AG09319 (cell line): ENCODE measurements at regions not wholly inside any gene's neighbourhood (a gene's known extent, or its start where the extent isn't known, plus 50 kb on each side); places are given as distances from the start of the nearest gene placed in this dataset.

ENCODE experiments used
- DNase-seq: peaks from one replicate; pipeline ENCODE4 v3.0.0-alpha.2; 2010; ENCODE audit warnings: low read depth; ENCODE audit errors: extremely low read depth
- TF ChIP-seq, protein P1 (sequence below): IDR thresholded peaks from 2 replicates; pipeline ENCODE4 v1.5.1; 2011; ENCODE audit warnings: low read depth, mild to moderate bottlenecking, inconsistent platforms, low read length, moderate library complexity

DNA sequence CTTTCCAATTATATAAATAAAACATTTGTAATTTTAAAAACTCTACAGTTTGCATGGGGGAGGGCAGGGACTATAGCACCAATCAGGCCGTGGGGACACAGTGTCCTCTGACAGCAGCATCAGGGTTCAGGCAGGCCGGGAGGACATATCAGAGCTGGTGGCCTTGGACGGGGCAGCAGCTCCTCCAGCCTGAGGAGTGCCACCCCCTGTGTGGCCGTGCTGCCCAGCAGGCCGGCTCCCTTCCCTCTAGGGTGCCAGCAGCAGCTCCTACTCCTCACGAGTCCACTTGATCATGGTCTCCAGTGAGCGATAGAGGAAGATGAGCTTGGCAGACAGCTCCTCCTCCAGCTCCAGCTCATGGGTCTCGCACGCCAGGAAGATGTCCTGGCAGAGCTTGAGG lies 144.0 kb upstream of the PHACTR3 start:
- no peak for DNase-seq
- TF ChIP-seq, protein P1, sequence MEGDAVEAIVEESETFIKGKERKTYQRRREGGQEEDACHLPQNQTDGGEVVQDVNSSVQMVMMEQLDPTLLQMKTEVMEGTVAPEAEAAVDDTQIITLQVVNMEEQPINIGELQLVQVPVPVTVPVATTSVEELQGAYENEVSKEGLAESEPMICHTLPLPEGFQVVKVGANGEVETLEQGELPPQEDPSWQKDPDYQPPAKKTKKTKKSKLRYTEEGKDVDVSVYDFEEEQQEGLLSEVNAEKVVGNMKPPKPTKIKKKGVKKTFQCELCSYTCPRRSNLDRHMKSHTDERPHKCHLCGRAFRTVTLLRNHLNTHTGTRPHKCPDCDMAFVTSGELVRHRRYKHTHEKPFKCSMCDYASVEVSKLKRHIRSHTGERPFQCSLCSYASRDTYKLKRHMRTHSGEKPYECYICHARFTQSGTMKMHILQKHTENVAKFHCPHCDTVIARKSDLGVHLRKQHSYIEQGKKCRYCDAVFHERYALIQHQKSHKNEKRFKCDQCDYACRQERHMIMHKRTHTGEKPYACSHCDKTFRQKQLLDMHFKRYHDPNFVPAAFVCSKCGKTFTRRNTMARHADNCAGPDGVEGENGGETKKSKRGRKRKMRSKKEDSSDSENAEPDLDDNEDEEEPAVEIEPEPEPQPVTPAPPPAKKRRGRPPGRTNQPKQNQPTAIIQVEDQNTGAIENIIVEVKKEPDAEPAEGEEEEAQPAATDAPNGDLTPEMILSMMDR, result no peak

DNA sequence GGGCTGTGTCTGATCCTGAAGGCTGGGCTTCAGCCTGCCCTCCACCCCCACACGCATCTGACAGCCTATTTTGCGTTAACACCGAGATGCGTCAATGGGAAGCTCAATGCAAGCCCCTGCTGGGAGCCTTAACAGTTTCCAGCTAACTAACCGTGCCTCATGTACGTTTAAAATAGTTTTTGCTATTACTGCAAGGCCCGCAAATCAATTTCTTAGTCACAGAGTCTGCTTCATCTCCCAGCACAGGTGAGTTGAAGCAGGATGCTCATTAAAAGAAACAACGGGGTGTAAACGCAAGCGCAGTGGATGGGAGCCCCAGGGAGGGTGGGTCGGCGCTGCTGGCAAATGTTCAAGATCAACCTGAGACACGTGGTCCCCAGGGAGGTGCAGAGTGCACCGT lies 142.8 kb upstream of the PHACTR3 start:
- no peak for DNase-seq
- TF ChIP-seq, protein P1, result no peak

DNA sequence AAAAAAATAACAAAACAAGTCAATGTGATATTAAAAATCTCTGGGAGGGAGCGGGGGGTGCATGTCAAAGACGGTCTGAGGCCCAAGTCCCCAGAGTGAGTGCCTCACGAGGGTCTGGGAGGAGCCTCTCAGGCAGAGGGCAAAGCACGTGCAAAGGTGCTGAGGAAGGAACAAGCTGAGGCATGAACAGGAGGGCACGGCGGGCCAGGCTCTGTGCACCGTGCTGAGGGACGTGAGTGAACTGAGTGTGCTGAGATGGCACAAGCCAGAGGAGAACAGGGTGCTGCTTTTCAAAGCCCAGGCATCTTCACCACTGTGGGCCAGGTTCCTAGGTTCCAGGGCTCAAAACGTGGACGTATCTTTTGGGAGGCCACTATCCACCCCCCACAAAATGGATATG lies 142.1 kb upstream of the PHACTR3 start:
- TF ChIP-seq, protein P1, result no peak
- DNase-seq, result no peak

DNA sequence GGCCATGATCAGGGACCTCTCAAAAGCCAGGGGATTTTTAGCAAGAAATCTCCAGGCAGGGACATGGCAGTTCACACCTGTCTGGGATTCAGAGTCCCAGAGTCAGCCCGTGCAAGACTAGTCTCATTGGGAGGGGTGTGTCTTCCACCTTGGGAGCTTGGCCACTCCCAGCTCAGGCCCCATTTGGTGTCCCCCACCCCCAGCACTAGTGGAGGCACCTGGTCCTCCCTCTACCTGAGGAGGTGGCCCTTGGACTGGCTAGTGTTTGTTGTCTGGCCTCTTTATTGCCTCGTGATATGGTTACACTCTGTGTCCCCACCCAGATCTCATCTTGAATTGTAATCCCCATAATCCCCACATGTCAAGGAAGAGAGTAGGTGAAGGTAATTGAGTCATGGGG lies 140.8 kb upstream of the PHACTR3 start:
- no peak for DNase-seq

DNA sequence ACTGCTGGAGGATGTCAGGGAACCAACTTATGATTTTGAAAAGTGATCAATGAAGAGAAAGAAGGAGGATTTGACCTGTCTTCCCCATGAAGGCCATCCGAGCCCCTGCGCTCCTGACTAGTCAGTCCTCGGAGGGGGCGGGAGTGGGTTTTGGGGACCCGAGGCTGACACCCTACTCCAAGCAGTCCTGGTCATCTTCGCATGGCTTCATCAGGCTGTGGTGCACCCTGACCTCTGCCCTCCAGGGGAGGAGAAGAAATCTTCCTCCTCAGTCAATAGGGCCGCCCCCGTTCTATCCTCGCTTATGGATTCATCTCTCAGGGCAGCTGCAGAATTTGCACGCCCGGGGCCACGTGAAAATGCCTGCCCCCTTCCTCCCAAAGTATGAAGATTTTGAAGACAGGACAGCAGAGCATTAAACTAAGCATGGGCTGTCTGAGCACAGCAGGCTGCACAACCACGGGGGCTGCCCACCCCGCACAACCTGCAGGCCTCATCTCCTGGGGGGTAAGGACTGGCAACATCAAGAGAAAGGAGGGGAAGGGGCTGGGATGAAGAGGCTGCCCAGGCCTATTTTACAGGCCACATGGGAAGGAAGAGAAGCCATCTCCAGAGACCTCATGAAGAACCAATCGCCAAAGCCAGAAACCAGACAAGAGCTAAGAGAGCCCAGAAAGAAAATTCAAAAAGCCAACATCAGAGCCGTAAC lies 138.1 kb upstream of the PHACTR3 start:
- TF ChIP-seq, protein P1, result no peak
- no peak for DNase-seq

More for the DNA sequence above, 140.8 kb upstream of the PHACTR3 start:
- TF ChIP-seq, protein P1, result no peak

DNA sequence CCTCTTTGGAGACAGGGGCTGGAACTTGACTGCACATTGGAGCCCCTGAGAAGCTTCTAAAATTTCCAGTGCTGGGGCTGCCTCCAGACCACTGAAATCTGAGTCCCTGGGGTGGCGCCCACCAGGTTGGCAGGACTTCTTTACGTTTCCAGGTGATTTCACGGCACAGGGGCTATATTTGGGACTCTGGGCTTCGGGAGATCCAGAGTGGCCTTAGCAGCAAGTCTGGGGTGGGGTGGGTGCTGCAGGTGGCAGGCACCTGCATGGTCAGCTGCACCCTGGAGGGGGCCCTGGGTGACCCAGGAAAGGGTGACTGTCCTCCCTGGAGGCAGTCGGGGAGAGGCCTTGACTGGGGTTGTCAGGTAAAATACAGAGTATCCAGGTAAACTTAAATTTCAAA lies 135.5 kb upstream of the PHACTR3 start:
- DNase-seq, result no peak
- TF ChIP-seq, protein P1, result no peak

DNA sequence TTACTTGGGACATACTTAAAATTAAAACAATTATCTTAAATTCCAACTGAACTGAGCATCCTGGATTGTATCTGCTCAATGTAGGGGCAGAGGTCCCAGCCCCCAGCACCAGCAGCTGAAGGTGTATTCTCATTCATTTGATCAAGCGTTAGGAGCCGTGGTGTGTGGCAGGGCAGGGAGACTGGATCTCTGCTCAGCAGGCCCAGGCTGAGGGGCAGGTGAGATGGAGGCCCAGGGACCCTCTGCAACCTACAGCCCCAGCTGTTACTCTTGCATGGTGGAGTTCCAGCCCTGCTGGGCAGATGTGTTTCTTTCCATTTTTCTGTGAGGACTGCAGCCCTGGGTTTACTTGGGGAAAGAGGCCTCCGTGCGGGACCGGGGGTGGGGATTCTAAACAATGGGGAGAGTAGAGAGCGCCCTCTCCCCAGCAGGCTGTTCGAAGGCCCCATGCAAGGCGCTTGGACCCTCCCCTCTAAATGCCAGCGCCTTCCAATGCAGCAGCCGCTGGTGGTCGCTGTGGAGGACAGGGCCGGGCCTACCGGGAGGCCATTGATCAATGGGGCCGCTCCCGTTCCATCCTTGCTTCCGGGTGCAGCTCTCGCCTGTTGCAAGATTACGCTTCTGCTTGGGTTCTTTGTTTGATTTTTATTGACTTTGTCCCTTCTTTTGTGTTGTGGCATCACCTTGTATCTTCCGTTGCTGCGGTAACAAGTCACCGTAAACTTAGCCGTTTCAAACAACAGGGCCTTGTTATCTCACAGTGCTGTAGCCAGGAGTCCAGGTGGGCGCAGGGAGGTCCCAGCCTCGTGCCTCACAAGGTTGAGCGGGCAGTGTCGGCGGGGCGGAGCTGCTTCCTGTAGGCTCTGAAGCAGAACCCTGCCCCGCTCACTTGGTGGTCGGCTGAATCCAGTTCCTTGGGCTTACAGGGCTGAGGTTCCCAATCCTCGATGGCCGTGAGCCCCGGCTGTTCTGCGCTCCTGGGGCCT lies 134.8 kb upstream of the PHACTR3 start:
- TF ChIP-seq, protein P1, result no peak
- no peak for DNase-seq
